ENCODE measurements at regions not wholly inside any gene's neighbourhood (a gene's known extent, or its start where the extent isn't known, plus 50 kb on each side); places are given as distances from the start of the nearest gene placed in this dataset.

- intact Hi-C loops (cut with DNase I) = no loop called here
- 77% methylated on average over 10 of the region's 10 CpGs for WGBS
- no peak overlapping the region for H3K27ac ChIP-seq (replicated peaks in 1 of 4)
Measured at GRCh38 chr6:95354551-95354950, 222.8 kb upstream of the MANEA start.

GRCh38 chr6:95357380-95358020 is 219.8 kb upstream of the MANEA start:
- 75% methylated on average over 4 of the region's 4 CpGs for WGBS
- TF ChIP-seq CTCF (IDR thresholded peaks at IDR 0.05) = no peak
- no peak for TF ChIP-seq POLR2A (IDR thresholded peaks at IDR 0.05; ENCODE audit: low read depth)
- no peak for TF ChIP-seq POLR2AphosphoS5 (IDR thresholded peaks at IDR 0.05)
- no peak for TF ChIP-seq EP300 (IDR thresholded peaks at IDR 0.05)
- Histone ChIP-seq H3K9me3 (no peaks in the 10 kb centered on the region), H3K4me3 (no peak overlapping the region), H3K36me3 (no peaks in the 10 kb centered on the region), H3K27ac (replicated peaks in 1 of 4) (no peak overlapping the region), H3K27me3 (no peaks in the 10 kb centered on the region), H3K4me1 (no peaks in the 10 kb centered on the region)
- intact Hi-C loops (cut with DNase I) = no loop called here
- no peak for DNase-seq (ENCODE audit: extremely low spot score)

More at GRCh38 chr6:95354551-95354950, 222.8 kb upstream of the MANEA start:
- Histone ChIP-seq H3K27me3 (no peaks in the 10 kb centered on the region), H3K36me3 (no peaks in the 10 kb centered on the region), H3K9me3 (no peaks in the 10 kb centered on the region), H3K4me3 (no peak overlapping the region), H3K4me1 (no peaks in the 10 kb centered on the region)
- no peak for DNase-seq (ENCODE audit: extremely low spot score)
- TF ChIP-seq CTCF (IDR thresholded peaks at IDR 0.05) (no peak), POLR2A (IDR thresholded peaks at IDR 0.05; ENCODE audit: low read depth) (no peak), POLR2AphosphoS5 (IDR thresholded peaks at IDR 0.05) (no peak), EP300 (IDR thresholded peaks at IDR 0.05) (no peak)

GRCh38 chr6:95364016-95364604 is 213.2 kb upstream of the MANEA start:
- H3K4me3 ChIP-seq = no peak overlapping the region
- H3K36me3 ChIP-seq = no peaks in the 10 kb centered on the region
- TF ChIP-seq CTCF (IDR thresholded peaks at IDR 0.05) = peak in 2 of 3 experiments; percentile 12 to 30
- no peak for TF ChIP-seq EP300 (IDR thresholded peaks at IDR 0.05)
- 72% methylated on average over 4 of the region's 4 CpGs for WGBS
- no peak overlapping the region for H3K27ac ChIP-seq (replicated peaks in 1 of 4)
- intact Hi-C loops (cut with DNase I) = no loop called here
- no peaks in the 10 kb centered on the region for H3K9me3 ChIP-seq
- no peak for DNase-seq (ENCODE audit: extremely low spot score)
- H3K27me3 ChIP-seq = no peaks in the 10 kb centered on the region
- no peaks in the 10 kb centered on the region for H3K4me1 ChIP-seq

GRCh38 chr6:95365454-95365853 is 211.9 kb upstream of the MANEA start:
- WGBS = 88% methylated on average over 2 of the region's 2 CpGs
- Histone ChIP-seq H3K36me3 (no peaks in the 10 kb centered on the region), H3K9me3 (no peaks in the 10 kb centered on the region), H3K4me1 (no peaks in the 10 kb centered on the region), H3K27me3 (no peaks in the 10 kb centered on the region), H3K4me3 (no peak overlapping the region), H3K27ac (replicated peaks in 1 of 4) (no peak overlapping the region)
- no peak for TF ChIP-seq CTCF (IDR thresholded peaks at IDR 0.05)
- no peak for TF ChIP-seq POLR2AphosphoS5 (IDR thresholded peaks at IDR 0.05)
- no peak for TF ChIP-seq POLR2A (IDR thresholded peaks at IDR 0.05; ENCODE audit: low read depth)
- TF ChIP-seq EP300 (IDR thresholded peaks at IDR 0.05) = no peak
- intact Hi-C loops (cut with DNase I) = no loop called here
- no peak for DNase-seq (ENCODE audit: extremely low spot score)

- Histone ChIP-seq H3K4me3 (no peak overlapping the region), H3K4me1 (no peaks in the 10 kb centered on the region), H3K36me3 (no peaks in the 10 kb centered on the region), H3K27ac (replicated peaks in 1 of 4) (no peak overlapping the region), H3K27me3 (no peaks in the 10 kb centered on the region), H3K9me3 (no peaks in the 10 kb centered on the region)
- TF ChIP-seq POLR2A (IDR thresholded peaks at IDR 0.05; ENCODE audit: low read depth) = no peak
- TF ChIP-seq CTCF (IDR thresholded peaks at IDR 0.05) = no peak
- no peak for TF ChIP-seq POLR2AphosphoS5 (IDR thresholded peaks at IDR 0.05)
- no peak for TF ChIP-seq EP300 (IDR thresholded peaks at IDR 0.05)
- 70% methylated on average over 4 of the region's 4 CpGs for WGBS
- intact Hi-C loops (cut with DNase I) = no loop called here
- DNase-seq (ENCODE audit: extremely low spot score) = no peak
Measured at GRCh38 chr6:95366414-95366813, 210.9 kb upstream of the MANEA start.
